ENCODE measurements at regions not wholly inside any gene's neighbourhood (a gene's known extent, or its start where the extent isn't known, plus 50 kb on each side); places are given as distances from the start of the nearest gene placed in this dataset.

DNA sequence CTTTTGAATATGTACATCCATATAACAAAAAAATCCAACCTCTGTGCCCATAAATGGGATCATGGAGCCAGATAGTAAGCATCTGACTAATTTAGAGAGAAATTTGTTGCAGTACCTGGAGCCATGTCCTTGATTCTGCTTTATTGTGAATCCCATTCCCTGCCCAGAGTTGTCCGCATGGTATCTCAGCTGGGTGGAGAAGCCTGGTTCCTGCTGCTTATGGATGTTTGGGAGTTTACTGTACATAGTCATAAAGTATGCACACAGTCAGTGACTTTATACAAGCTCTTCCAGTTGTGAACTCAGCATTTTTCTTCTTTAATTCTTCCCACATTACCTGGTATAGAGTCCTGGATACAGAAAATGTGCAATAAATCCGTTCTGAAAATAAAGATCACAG lies 346.0 kb downstream of the FIGN start:
- TF ChIP-seq NR3C1 (IDR thresholded peaks at IDR 0.05) = no peak
- TF ChIP-seq, protein P1, sequence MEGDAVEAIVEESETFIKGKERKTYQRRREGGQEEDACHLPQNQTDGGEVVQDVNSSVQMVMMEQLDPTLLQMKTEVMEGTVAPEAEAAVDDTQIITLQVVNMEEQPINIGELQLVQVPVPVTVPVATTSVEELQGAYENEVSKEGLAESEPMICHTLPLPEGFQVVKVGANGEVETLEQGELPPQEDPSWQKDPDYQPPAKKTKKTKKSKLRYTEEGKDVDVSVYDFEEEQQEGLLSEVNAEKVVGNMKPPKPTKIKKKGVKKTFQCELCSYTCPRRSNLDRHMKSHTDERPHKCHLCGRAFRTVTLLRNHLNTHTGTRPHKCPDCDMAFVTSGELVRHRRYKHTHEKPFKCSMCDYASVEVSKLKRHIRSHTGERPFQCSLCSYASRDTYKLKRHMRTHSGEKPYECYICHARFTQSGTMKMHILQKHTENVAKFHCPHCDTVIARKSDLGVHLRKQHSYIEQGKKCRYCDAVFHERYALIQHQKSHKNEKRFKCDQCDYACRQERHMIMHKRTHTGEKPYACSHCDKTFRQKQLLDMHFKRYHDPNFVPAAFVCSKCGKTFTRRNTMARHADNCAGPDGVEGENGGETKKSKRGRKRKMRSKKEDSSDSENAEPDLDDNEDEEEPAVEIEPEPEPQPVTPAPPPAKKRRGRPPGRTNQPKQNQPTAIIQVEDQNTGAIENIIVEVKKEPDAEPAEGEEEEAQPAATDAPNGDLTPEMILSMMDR (IDR thresholded peaks at IDR 0.05) = no peak
- no peak for TF ChIP-seq JUN (IDR thresholded peaks at IDR 0.05)
- TF ChIP-seq TFCP2L1 (CRISPR knock-in tag; IDR thresholded peaks at IDR 0.05) = no peak
- TF ChIP-seq RFX5 (IDR thresholded peaks at IDR 0.05) = no peak
- TF ChIP-seq PHF8 (IDR thresholded peaks at IDR 0.05; ENCODE audit: borderline replicate concordance, low read depth) = no peak

All from A549 (cell line).